MM.1S (cell line): ENCODE measurements at regions not wholly inside any gene's neighbourhood (a gene's known extent, or its start where the extent isn't known, plus 50 kb on each side); places are given as distances from the start of the nearest gene placed in this dataset.

ENCODE experiments used
- CTCF ChIP-seq: fragments of 300-600 bp; sonication (generic); IDR thresholded peaks from 2 replicates; pipeline ENCODE4 v1.5.1; 2016; ENCODE audit warnings: antibody characterized with exemption, low read length, mixed read lengths
- EZH2 ChIP-seq: fragments of 300-600 bp; sonication (generic); optimal IDR thresholded peaks from 2 replicates; pipeline ENCODE3; 2017; ENCODE audit warnings: low read depth, mild to moderate bottlenecking, antibody characterized with exemption, low read length, mixed read lengths

- TF ChIP-seq CTCF (no peak), EZH2 (no peak)
Measured at GRCh38 chr4:8779490-8779932, 92.1 kb downstream of the HMX1 start.
